Suprapubic skin (tissue), 4 donors: ENCODE measurements at regions not wholly inside any gene's neighbourhood (a gene's known extent, or its start where the extent isn't known, plus 50 kb on each side); places are given as distances from the start of the nearest gene placed in this dataset.
"Not testable (repeated sequence)": the region's sequence is repeated elsewhere in the genome, so short reads cannot be mapped to it uniquely, and the experiment has no call there.

ENCODE experiments used
- DNase-seq, 2 donors: peaks; one replicate each; pipeline ENCODE4 v3.0.0-alpha.2; 2019; ENCODE audit warnings: low spot score in 2 of 2
- H3K27ac ChIP-seq: fragments of 200-600 bp; sonication (generic); one replicate; pipeline ENCODE4 v1.5.1; 2019
- H3K27me3 ChIP-seq: fragments of 200-600 bp; sonication (generic); one replicate; pipeline ENCODE4 v1.5.1; 2019
- H3K36me3 ChIP-seq: fragments of 200-600 bp; sonication (generic); one replicate; pipeline ENCODE4 v1.5.1; 2019
- H3K4me1 ChIP-seq: fragments of 200-600 bp; sonication (generic); one replicate; pipeline ENCODE4 v1.5.1; 2019
- H3K4me3 ChIP-seq: fragments of 200-600 bp; sonication (generic); one replicate; pipeline ENCODE4 v1.5.1; 2019; ENCODE audit warnings: mild to moderate bottlenecking
- H3K9me3 ChIP-seq: fragments of 200-600 bp; sonication (generic); one replicate; pipeline ENCODE4 v1.5.1; 2019
- CTCF ChIP-seq, 2 donors: fragments of 200-600 bp in 1 of 2; fragments of 450-650 bp in 1 of 2; sonication (generic) in 1 of 2; IDR thresholded peaks; one replicate each; pipeline ENCODE4 v1.5.1; 2016 to 2019; ENCODE audit warnings: antibody characterized with exemption in 2 of 2, mild to moderate bottlenecking in 1 of 2, moderate library complexity in 1 of 2
- EP300 ChIP-seq: sonication (generic); formaldehyde crosslinking; IDR thresholded peaks from one replicate; pipeline ENCODE4 v1.6.1; 2017; ENCODE audit warnings: antibody characterized with exemption
- POLR2A ChIP-seq, 2 donors: fragments of 450-650 bp; IDR thresholded peaks; one replicate each; pipeline ENCODE4 v1.6.1; 2017; ENCODE audit warnings: antibody characterized with exemption in 2 of 2, mild to moderate bottlenecking in 2 of 2, moderate library complexity in 2 of 2
- POLR2AphosphoS5 ChIP-seq, 3 donors: sonication (generic); formaldehyde crosslinking; IDR thresholded peaks; one replicate each; pipeline ENCODE4 v1.6.1; 2017; ENCODE audit warnings: antibody characterized with exemption in 3 of 3
- WGBS: methylation state at CpG from one replicate; pipeline ENCODE4 v1.1.5; 2018; 5-methylcytosine and 5-hydroxymethylcytosine counted together

- Histone ChIP-seq H3K36me3 (no peaks in the 10 kb centered on the region), H3K27me3 (no peaks in the 10 kb centered on the region), H3K4me3 (no peak overlapping the region), H3K4me1 (no peaks in the 10 kb centered on the region), H3K27ac (no peak overlapping the region), H3K9me3 (peaks cover 9% of the 10 kb centered on the region)
- WGBS: 67% methylated on average over 4 of the region's 4 CpGs
- no peak for TF ChIP-seq POLR2A (IDR thresholded peaks at IDR 0.05)
- no peak for TF ChIP-seq EP300
- no peak for TF ChIP-seq CTCF (IDR thresholded peaks at IDR 0.05)
- TF ChIP-seq POLR2AphosphoS5 (IDR thresholded peaks at IDR 0.05): no peak
- DNase-seq: no peak
These were observed 1043.5 kb downstream of the TDRD15 start for GRCh38 chr2:22167256-22167655.

GRCh38 chr2:22175003-22175402 is 1051.2 kb downstream of the TDRD15 start:
- Histone ChIP-seq H3K4me1 (no peaks in the 10 kb centered on the region), H3K9me3 (no peaks in the 10 kb centered on the region), H3K27me3 (no peaks in the 10 kb centered on the region), H3K27ac (no peak overlapping the region), H3K36me3 (no peaks in the 10 kb centered on the region), H3K4me3 (no peak overlapping the region)
- no peak for DNase-seq
- TF ChIP-seq EP300 (no peak), CTCF (IDR thresholded peaks at IDR 0.05) (no peak), POLR2AphosphoS5 (IDR thresholded peaks at IDR 0.05) (no peak), POLR2A (IDR thresholded peaks at IDR 0.05) (no peak)
- WGBS: 84% methylated on average over 3 of the region's 3 CpGs

- H3K9me3 ChIP-seq: no peaks in the 10 kb centered on the region
- no peaks in the 10 kb centered on the region for H3K4me1 ChIP-seq
- no peak overlapping the region for H3K4me3 ChIP-seq
- 75% methylated on average over 2 of the region's 2 CpGs for WGBS
- no peaks in the 10 kb centered on the region for H3K27me3 ChIP-seq
- no peaks in the 10 kb centered on the region for H3K36me3 ChIP-seq
- no peak for TF ChIP-seq CTCF (IDR thresholded peaks at IDR 0.05)
- TF ChIP-seq POLR2AphosphoS5 (IDR thresholded peaks at IDR 0.05): no peak
- no peak for TF ChIP-seq POLR2A (IDR thresholded peaks at IDR 0.05)
- no peak for TF ChIP-seq EP300
- no peak for DNase-seq
- no peak overlapping the region for H3K27ac ChIP-seq
These were observed 1061.5 kb downstream of the TDRD15 start for GRCh38 chr2:22185251-22185650.

DNA sequence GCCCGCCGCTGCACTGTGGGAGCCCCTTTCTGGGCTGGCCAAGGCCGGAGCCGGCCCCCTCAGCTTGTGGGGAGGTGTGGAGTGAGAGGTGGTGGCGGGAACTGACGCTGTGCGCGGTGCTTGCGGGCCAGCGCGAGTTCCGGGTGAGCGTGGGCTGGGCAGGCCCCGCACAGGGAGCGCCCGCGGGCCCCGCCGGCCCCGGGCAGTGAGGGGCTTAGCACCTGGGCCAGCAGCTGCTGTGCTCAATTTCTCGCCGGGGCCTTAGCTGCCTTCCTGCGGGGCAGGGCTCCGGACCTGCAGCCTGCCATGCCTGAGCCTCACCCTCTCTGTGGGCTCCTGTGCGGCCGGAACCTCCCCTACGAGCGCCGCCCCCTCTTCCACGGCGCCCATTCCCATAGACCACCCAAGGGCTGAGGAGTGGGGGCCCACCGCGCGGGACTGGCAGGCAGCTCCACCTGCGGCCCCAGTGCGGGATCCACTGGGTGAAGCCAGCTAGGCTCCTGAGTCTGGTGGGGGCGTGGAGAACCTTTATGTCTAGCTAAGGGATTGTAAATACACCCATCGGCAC is 1062.6 kb downstream of the TDRD15 start:
- DNase-seq, H3K27ac ChIP-seq, H3K36me3 ChIP-seq, H3K9me3 ChIP-seq, H3K4me3 ChIP-seq, H3K27me3 ChIP-seq, H3K4me1 ChIP-seq: not testable (repeated sequence)
- WGBS: 91% methylated on average over 25 of the region's 38 CpGs

- H3K36me3 ChIP-seq: no peaks in the 10 kb centered on the region
- H3K4me1 ChIP-seq: no peaks in the 10 kb centered on the region
- H3K4me3 ChIP-seq: no peak overlapping the region
- WGBS: 86% methylated on average over 1 of the region's 1 CpG
- no peaks in the 10 kb centered on the region for H3K27me3 ChIP-seq
- TF ChIP-seq POLR2AphosphoS5 (IDR thresholded peaks at IDR 0.05) (no peak), EP300 (no peak), CTCF (IDR thresholded peaks at IDR 0.05) (no peak), POLR2A (IDR thresholded peaks at IDR 0.05) (no peak)
- H3K27ac ChIP-seq: no peak overlapping the region
- H3K9me3 ChIP-seq: no peaks in the 10 kb centered on the region
- no peak for DNase-seq
These were observed 1066.2 kb downstream of the TDRD15 start for GRCh38 chr2:22189893-22190480.

DNA sequence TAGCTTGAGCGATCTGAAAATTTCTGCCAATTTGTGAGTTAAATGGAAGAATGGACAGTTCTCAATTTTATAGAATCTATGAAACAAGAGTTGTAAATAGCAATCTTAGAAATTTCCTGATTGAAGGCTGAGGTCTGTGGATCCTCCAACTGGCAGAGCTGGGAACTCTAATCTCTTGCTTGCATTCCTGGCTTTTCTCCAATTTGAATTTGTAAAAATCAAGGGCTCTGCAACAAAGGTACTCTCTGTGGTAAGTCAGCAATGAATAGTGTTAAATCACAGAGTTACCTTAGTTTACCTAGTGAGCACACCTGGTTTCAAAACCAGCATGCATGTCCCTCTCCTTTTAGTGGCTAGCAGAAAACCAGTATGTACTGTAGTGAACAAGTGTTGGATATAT is 1070.5 kb downstream of the TDRD15 start:
- Histone ChIP-seq H3K27ac (no peak overlapping the region), H3K27me3 (no peaks in the 10 kb centered on the region), H3K36me3 (no peaks in the 10 kb centered on the region), H3K4me1 (no peaks in the 10 kb centered on the region), H3K4me3 (no peak overlapping the region), H3K9me3 (no peaks in the 10 kb centered on the region)
- TF ChIP-seq POLR2AphosphoS5 (IDR thresholded peaks at IDR 0.05) (no peak), CTCF (IDR thresholded peaks at IDR 0.05) (no peak), POLR2A (IDR thresholded peaks at IDR 0.05) (no peak), EP300 (no peak)
- WGBS: 91% methylated on average over 1 of the region's 1 CpG
- DNase-seq: no peak
